IPS-18c (cell line): ENCODE measurements at regions not wholly inside any gene's neighbourhood (a gene's known extent, or its start where the extent isn't known, plus 50 kb on each side); places are given as distances from the start of the nearest gene placed in this dataset.
A peak's percentile ranks its signal among the peaks of the same experiment; 100 is the strongest.

Experiments
- H3K4me3 ChIP-seq: 2 replicates; pipeline ENCODE4 v1.7.0; 2013; ENCODE audit warnings: low read depth, mild to moderate bottlenecking, low read length, moderate library complexity; ENCODE audit not compliant: insufficient read depth
- H3K9me3 ChIP-seq: one replicate; pipeline ENCODE4 v1.6.1; 2013; ENCODE audit warnings: mild to moderate bottlenecking, low read length, moderate library complexity; ENCODE audit not compliant: control insufficient read depth, insufficient read depth

- H3K4me3 ChIP-seq: no peak overlapping the region
These were observed 124.7 kb upstream of the PWP1 start for GRCh38 chr12:107560899-107561285.

GRCh38 chr12:107564946-107565345 is 120.7 kb upstream of the PWP1 start:
- no peak overlapping the region for H3K4me3 ChIP-seq
- H3K9me3 ChIP-seq: no peaks in the 10 kb centered on the region

More at GRCh38 chr12:107560899-107561285, 124.7 kb upstream of the PWP1 start:
- H3K9me3 ChIP-seq: peaks cover 3% of the 10 kb centered on the region

GRCh38 chr12:107565551-107565950 is 120.0 kb upstream of the PWP1 start:
- no peak overlapping the region for H3K4me3 ChIP-seq

DNA sequence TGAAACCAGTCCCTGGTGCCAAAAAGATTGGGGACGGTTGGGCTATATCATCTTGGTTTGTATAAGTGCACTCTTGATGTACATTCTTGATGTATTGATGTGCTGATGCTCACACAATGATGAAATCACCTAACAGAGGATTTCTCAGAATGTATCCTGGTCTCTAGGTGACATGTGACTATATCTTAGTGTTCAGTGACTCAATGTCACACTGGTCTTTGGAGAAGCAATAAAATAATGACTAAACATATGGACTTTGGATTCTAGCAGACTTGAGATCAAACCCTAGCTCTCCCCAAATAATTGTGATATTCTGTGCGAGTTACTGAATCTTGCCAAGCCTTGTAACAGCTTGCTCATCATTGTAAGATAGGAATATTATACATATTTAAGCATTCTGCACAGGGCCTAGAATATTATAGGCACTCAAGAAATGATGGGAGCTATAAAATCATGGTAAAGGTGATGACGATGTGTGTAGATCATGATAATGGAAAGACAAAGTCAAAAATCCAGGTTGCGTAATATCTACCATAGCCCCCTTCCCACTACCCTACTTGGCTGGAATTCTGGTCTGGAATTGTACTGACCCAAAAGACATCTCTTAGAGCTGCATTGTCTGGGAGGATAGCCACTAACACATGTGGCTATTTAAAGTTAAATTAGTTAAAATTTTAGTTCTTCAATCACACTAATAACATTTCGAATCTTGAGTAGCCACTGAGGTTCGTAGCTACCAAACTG is 117.6 kb upstream of the PWP1 start:
- Histone ChIP-seq H3K4me3 (no peak overlapping the region), H3K9me3 (no peaks in the 10 kb centered on the region)

More at GRCh38 chr12:107565551-107565950, 120.0 kb upstream of the PWP1 start:
- H3K9me3 ChIP-seq: no peaks in the 10 kb centered on the region

- Histone ChIP-seq H3K4me3 (no peak overlapping the region), H3K9me3 (no peaks in the 10 kb centered on the region)
These were observed 116.9 kb upstream of the PWP1 start for GRCh38 chr12:107568718-107569117.

DNA sequence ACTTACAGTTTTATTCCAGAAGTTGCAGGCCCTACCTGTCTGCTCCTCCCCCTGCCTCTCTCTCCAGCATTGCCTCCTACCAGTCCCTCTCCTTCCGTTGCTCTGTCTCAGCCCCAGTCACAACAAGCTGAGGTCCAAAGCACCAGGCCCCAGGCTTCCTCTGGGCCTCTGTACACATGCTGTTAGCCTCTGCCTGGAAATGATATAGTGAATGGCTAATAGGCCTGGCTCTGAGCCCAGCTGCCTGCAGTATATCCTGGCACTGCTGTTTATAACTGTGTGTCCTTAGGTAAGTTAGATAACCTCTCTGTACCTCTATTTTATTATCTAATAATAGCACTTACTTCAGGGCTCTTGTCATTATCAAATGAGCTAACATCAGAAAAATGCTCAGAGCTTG is 114.9 kb upstream of the PWP1 start:
- Histone ChIP-seq H3K9me3 (no peaks in the 10 kb centered on the region), H3K4me3 (no peak overlapping the region)

DNA sequence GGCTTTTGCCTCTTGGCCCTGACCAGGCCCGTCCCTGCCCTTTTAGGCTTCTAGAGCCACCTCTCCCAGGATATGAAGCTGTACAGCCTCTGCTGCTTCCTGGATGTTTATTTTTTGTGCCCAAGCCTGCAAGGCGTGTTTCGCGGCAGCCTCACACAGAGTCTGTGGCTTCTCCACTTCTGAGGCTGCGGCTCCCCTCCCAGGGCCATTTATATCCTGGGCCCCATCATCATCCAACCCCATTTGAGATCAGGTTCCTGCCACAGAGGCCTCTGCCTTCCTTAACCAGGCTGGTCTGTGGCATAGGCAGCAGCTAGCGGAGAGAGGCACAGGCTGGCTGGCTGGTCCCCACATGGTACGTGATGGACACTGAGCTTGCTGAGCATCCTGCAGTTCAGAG is 114.1 kb upstream of the PWP1 start:
- H3K9me3 ChIP-seq: no peaks in the 10 kb centered on the region
- H3K4me3 ChIP-seq: no peak overlapping the region

GRCh38 chr12:107574691-107575090 is 110.9 kb upstream of the PWP1 start:
- Histone ChIP-seq H3K4me3 (no peak overlapping the region), H3K9me3 (no peaks in the 10 kb centered on the region)

DNA sequence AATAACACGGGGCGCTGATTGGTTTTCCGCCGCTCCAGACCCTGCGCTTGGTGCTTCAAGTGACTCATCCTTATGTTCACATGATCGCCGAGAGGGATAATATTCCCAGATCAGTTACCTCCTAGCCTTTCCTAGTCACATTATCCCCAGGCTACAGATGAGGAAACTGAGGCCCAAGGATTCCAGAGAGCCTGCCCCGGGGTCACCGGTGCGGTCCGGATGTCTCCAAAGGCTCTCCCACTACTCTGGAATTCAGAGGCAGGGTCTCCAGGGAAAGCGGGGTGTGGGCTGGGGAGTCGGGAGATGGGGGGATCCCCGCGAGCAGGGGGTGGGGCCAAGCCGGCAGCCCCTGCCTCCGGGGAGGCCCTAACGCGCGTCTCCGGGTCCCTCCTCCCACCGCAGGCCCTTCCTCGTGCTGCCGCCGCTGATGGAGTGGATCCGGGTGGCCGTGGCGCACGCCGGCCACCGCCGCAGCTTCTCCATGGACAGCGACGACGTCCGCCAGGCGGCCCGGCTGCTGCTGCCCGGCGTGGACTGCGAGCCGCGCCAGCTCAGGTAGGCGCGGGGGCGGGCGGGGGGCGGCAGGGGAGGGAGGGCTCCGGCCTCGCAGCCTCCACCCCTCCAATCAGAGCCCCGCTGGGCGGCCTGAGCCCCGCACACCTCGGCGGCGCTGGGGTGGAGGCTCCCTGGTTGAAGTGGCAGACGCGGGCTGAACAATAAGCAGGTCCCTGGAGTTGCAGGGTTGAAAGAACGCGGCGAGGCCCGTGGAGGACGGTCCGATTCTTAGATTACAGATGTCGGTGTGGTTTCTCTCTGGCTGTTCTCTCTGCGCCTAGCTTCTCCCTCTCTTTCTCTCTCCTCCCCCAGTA is 104.6 kb upstream of the PWP1 start:
- Histone ChIP-seq H3K9me3 (no peaks in the 10 kb centered on the region), H3K4me3 (peak overlapping the region; percentile 24; the same call in 1 of the 2 replicates)

DNA sequence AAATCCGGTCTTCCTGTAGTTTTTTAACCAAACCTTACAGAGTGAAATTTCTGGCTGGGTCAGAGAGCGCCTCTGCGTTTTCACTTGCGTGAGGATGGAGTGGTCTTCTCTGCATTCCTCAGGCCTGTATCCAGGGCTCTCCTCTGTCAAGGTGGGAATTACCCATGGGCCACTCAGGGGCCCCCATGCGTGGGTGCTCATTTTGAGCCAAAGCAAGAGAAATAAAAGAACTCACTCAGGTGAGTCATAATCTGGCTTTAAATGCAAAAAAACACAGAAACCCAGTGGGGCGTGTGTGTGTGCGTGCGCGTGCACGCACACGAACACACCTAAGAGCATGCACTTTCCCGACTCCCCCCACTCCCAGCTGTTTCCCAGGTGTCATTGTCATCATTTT is 104.0 kb upstream of the PWP1 start:
- Histone ChIP-seq H3K4me3 (peak overlapping the region; percentile 24; the same call in 1 of the 2 replicates), H3K9me3 (no peaks in the 10 kb centered on the region)

DNA sequence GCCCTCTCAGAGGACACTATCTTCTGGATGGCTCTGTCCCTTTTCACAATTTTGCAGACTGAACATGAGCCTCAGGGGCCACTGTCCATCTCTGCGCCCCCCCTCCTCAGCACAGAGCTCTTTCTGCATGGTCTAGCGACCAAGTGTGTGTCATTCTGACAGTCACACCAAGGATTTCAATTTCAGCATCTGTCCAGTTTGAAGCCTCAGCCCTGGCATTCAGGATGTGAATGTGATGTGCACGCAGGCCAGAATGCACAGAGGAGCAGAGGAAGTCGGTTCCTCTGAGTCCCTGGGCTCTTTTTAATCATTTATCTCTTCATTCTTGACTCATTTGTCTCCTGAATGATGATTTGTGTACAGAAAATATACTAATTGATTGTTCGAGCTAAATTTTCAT is 102.0 kb upstream of the PWP1 start:
- Histone ChIP-seq H3K4me3 (no peak overlapping the region), H3K9me3 (no peaks in the 10 kb centered on the region)

DNA sequence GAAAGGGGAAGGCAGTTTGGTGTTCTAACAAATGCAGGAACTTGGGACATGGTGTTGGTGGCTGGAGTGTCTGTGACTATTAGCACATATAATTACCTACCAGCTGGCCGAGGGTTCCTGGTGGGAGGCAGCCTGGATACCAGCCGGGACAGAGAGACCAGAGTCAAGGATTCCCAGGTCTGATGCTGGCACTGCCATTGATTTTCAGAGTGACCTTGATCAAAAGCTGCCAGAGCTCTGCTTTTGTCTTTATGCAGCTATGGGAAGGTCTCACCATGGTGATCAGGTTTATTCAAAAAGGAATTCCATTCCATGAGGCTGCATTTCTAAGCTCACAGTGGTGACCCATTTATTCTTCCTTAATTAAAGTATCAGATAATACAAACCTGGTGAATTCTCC is 101.0 kb upstream of the PWP1 start:
- Histone ChIP-seq H3K4me3 (no peak overlapping the region), H3K9me3 (no peaks in the 10 kb centered on the region)

DNA sequence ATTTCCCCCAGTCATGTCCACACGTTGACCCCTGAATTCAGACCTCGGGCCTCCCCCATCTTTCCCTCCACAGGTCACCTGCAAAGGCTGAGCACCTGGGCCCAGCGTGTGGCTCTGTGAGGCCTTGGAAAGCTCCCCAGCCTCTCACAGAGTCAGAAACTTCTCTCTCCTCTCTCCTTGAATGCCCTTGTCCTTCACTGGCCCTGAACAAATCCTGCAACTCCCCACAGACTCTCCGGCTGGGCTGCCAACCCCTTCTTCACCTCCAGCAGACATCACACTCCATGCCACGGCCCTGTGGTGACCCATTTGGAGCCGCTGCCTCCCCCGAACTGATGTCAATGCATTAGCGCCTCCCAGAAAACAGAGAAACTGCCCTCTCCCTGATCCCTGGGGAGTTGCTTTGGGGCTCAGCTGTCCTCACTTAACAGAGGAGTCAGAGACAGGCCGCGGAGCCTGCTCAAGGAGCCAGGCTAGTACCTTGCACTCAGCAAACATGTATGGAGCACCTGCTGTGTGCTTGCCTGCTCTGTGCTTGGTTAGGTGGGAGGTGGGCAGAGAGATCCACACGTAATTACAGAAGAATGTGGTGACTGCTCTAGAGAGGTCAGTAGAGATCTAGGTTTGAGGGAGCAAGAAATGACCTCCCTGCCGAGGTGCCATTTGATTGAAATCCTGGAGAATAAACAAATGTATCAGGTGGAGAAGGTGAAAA is 99.2 kb upstream of the PWP1 start:
- no peak overlapping the region for H3K4me3 ChIP-seq
- H3K9me3 ChIP-seq: no peaks in the 10 kb centered on the region

GRCh38 chr12:107590413-107590812 is 95.2 kb upstream of the PWP1 start:
- Histone ChIP-seq H3K4me3 (no peak overlapping the region), H3K9me3 (peaks cover 4% of the 10 kb centered on the region)

GRCh38 chr12:107590814-107591375 is 94.7 kb upstream of the PWP1 start:
- peaks cover 4% of the 10 kb centered on the region for H3K9me3 ChIP-seq
- H3K4me3 ChIP-seq: no peak overlapping the region

GRCh38 chr12:107593713-107594381 is 91.8 kb upstream of the PWP1 start:
- Histone ChIP-seq H3K4me3 (no peak overlapping the region), H3K9me3 (peaks cover 4% of the 10 kb centered on the region)

GRCh38 chr12:107594995-107595394 is 90.6 kb upstream of the PWP1 start:
- H3K4me3 ChIP-seq: no peak overlapping the region
- peaks cover 4% of the 10 kb centered on the region for H3K9me3 ChIP-seq
